NCI-H1048 (cell line): ENCODE measurements at regions not wholly inside any gene's neighbourhood (a gene's known extent, or its start where the extent isn't known, plus 50 kb on each side); places are given as distances from the start of the nearest gene placed in this dataset.
"Not testable (repeated sequence)": the region's sequence is repeated elsewhere in the genome, so short reads cannot be mapped to it uniquely, and the experiment has no call there.

Experiments
- DNase-seq: peaks from one replicate; lab custom pipeline; 2025; lab: John Stamatoyannopoulos, UW

- no peak for DNase-seq
Observed at GRCh38 chr1:244297087-244297486, 154.6 kb downstream of the ADSS2 start.

GRCh38 chr1:244297616-244298015 lies 154.1 kb downstream of the ADSS2 start:
- no peak for DNase-seq

GRCh38 chr1:244300029-244300375 lies 151.7 kb downstream of the ADSS2 start:
- DNase-seq = not testable (repeated sequence)

GRCh38 chr1:244301595-244302130 lies 150.0 kb downstream of the ADSS2 start:
- DNase-seq = no peak

- DNase-seq = no peak
Observed at GRCh38 chr1:244302876-244303609, 148.7 kb downstream of the ADSS2 start.

GRCh38 chr1:244303610-244303969 lies 148.1 kb downstream of the ADSS2 start:
- no peak for DNase-seq

- peak; percentile 78 for DNase-seq
Observed at GRCh38 chr1:244304156-244304555, 147.6 kb downstream of the ADSS2 start.

GRCh38 chr1:244304656-244305055 lies 147.1 kb downstream of the ADSS2 start:
- DNase-seq = no peak

GRCh38 chr1:244305776-244306341 lies 145.8 kb downstream of the ADSS2 start:
- DNase-seq = no peak

GRCh38 chr1:244306544-244306943 lies 145.2 kb downstream of the ADSS2 start:
- DNase-seq = no peak

- not testable (repeated sequence) for DNase-seq
Observed at GRCh38 chr1:244309191-244309590, 142.5 kb downstream of the ADSS2 start.

- no peak for DNase-seq
Observed at GRCh38 chr1:244311784-244312532, 139.8 kb downstream of the ADSS2 start.

GRCh38 chr1:244313346-244313745 lies 138.4 kb downstream of the ADSS2 start:
- DNase-seq = no peak

GRCh38 chr1:244314921-244315559 lies 136.7 kb downstream of the ADSS2 start:
- no peak for DNase-seq

GRCh38 chr1:244315996-244316395 lies 135.7 kb downstream of the ADSS2 start:
- DNase-seq = no peak

GRCh38 chr1:244316407-244316806 lies 135.3 kb downstream of the ADSS2 start:
- DNase-seq = no peak

GRCh38 chr1:244316986-244317655 lies 134.6 kb downstream of the ADSS2 start:
- DNase-seq = no peak

- DNase-seq = no peak
Observed at GRCh38 chr1:244318078-244318477, 133.6 kb downstream of the ADSS2 start.

GRCh38 chr1:244318512-244318911 lies 133.2 kb downstream of the ADSS2 start:
- no peak for DNase-seq

- DNase-seq = no peak
Observed at GRCh38 chr1:244319283-244320132, 132.2 kb downstream of the ADSS2 start.

GRCh38 chr1:244322181-244322580 lies 129.5 kb downstream of the ADSS2 start:
- no peak for DNase-seq
